ENCODE measurements at regions not wholly inside any gene's neighbourhood (a gene's known extent, or its start where the extent isn't known, plus 50 kb on each side); places are given as distances from the start of the nearest gene placed in this dataset.

DNA sequence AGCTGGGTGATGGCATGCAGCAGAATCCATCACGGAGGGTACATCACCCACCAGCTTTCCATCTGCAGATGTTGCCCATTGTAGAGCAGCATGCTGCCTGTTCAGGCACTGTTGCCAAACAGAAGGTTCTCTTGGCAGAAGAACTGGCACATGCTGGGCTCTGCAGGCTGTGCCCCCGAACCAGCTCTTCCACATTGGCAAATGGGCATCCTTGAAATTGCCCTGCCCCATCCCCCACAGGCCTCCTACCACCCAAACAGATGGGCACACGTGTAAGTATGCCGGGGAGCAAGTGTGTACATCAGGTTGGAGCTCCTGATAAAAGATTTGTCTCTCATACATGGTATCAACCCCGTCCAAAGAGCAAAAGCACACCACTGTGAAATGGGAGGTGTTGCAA, 220.3 kb upstream of the TAS2R1 start:
- DNase-seq (ENCODE audit: low read depth, low spot score) = no peak
- no peak overlapping the region for H3K4me3 ChIP-seq (ENCODE audit: low read depth, low read length)
- TF ChIP-seq, protein P1, sequence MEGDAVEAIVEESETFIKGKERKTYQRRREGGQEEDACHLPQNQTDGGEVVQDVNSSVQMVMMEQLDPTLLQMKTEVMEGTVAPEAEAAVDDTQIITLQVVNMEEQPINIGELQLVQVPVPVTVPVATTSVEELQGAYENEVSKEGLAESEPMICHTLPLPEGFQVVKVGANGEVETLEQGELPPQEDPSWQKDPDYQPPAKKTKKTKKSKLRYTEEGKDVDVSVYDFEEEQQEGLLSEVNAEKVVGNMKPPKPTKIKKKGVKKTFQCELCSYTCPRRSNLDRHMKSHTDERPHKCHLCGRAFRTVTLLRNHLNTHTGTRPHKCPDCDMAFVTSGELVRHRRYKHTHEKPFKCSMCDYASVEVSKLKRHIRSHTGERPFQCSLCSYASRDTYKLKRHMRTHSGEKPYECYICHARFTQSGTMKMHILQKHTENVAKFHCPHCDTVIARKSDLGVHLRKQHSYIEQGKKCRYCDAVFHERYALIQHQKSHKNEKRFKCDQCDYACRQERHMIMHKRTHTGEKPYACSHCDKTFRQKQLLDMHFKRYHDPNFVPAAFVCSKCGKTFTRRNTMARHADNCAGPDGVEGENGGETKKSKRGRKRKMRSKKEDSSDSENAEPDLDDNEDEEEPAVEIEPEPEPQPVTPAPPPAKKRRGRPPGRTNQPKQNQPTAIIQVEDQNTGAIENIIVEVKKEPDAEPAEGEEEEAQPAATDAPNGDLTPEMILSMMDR (IDR thresholded peaks at IDR 0.05; ENCODE audit: low read depth, low read length) = no peak
- in situ Hi-C loops (cut with HindIII; ENCODE audit: low sequenced_read_pairs) = no loop called here

DNA sequence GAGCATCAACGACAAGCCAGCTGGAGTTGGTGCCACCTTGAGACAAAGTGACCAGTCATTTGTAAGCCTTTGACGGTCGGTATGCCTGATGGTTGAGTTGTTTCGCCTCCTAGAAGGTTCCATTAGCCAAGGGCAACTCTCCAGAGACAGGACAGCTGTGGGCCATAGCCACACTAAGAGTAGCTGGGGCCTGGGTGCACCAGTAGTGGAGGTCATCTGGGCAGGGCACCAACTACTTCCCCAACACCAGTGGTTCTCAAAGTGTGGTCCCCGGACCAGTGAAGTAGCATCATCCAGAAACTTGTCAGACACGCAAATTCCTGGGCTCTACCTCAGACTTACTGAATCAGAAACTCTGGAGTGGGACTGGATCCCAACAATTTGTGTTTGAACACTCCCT, 217.5 kb upstream of the TAS2R1 start:
- TF ChIP-seq, protein P1 (IDR thresholded peaks at IDR 0.05; ENCODE audit: low read depth, low read length) = no peak
- in situ Hi-C loops (cut with HindIII; ENCODE audit: low sequenced_read_pairs) = no loop called here
- H3K4me3 ChIP-seq (ENCODE audit: low read depth, low read length) = no peak overlapping the region
- DNase-seq (ENCODE audit: low read depth, low spot score) = no peak

DNA sequence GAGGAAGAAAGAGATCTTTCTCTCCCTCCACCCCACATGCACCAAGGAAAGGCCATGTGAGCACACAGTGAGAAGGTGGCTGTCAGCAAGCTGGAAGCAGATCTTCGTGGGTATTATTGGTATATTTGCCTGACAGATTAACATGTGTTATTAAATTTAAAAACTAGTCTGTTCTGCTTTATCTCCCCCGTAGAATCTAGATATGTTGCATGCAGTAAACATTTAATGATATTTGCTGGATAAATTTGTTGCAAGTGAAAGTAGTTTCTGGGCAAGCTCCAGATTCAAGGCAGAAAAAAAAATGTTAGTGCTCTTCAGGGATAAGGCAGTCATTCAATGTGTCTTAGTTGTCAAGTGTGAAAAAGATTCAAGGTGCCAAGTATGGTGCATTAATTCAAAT, 215.0 kb upstream of the TAS2R1 start:
- DNase-seq (ENCODE audit: low read depth, low spot score) = no peak
- no peak overlapping the region for H3K4me3 ChIP-seq (ENCODE audit: low read depth, low read length)
- in situ Hi-C loops (cut with HindIII; ENCODE audit: low sequenced_read_pairs) = no loop called here
- TF ChIP-seq, protein P1 (IDR thresholded peaks at IDR 0.05; ENCODE audit: low read depth, low read length) = no peak

DNA sequence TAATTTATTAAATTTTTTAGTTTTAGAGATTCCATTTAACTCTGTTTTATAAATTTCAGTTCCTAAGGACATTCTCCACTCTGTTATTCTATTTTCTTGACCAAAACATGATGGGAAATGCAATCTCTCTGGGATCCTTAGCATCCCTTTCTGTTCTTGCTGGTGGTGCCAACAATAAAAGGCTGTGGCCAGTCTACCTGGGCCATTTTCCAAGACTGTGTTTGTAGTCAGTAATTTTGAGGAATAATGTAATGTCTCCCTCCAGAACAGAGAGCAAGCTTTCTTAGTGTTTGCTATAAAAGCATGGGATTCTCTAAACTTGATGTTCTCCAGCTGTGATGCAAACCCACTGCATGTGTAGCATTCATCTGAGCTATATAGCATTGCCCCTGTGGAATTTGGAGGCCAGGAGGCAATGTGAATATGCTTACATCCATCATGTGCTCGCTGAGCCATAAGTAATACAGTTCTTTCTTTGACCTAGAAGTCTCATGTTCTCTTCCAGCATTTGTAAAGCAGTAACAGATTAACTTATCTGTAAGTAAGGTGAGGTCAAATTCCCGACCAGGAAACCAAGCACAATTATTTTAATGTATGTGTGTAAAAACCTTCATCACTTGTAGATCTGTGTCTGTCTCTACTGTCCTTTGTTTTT, 211.5 kb upstream of the TAS2R1 start:
- in situ Hi-C loops (cut with HindIII; ENCODE audit: low sequenced_read_pairs) = no loop called here
- no peak overlapping the region for H3K4me3 ChIP-seq (ENCODE audit: low read depth, low read length)
- DNase-seq (ENCODE audit: low read depth, low spot score) = no peak
- TF ChIP-seq, protein P1 (IDR thresholded peaks at IDR 0.05; ENCODE audit: low read depth, low read length) = no peak

DNA sequence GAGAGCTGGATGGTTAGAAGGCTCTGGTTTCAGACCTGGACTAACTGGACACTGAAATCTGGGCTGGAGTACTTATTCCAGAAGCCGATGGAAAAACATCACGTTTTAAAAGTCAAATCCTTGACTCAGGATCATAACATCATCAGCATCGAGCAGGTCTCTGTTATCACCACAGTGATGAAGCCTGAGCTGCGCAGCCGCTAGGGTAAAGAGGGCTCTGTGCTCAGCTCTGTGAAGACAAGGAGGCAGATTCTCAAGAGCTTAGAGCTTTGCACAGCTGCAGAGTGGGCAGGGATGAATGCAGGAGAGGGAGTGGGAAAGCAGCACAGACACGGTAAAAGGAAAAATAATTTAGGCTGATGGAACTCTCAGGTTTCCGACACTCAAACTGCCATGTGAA, 208.8 kb upstream of the TAS2R1 start:
- in situ Hi-C loops (cut with HindIII; ENCODE audit: low sequenced_read_pairs) = no loop called here
- TF ChIP-seq, protein P1 (IDR thresholded peaks at IDR 0.05; ENCODE audit: low read depth, low read length) = no peak
- DNase-seq (ENCODE audit: low read depth, low spot score) = no peak
- no peak overlapping the region for H3K4me3 ChIP-seq (ENCODE audit: low read depth, low read length)

DNA sequence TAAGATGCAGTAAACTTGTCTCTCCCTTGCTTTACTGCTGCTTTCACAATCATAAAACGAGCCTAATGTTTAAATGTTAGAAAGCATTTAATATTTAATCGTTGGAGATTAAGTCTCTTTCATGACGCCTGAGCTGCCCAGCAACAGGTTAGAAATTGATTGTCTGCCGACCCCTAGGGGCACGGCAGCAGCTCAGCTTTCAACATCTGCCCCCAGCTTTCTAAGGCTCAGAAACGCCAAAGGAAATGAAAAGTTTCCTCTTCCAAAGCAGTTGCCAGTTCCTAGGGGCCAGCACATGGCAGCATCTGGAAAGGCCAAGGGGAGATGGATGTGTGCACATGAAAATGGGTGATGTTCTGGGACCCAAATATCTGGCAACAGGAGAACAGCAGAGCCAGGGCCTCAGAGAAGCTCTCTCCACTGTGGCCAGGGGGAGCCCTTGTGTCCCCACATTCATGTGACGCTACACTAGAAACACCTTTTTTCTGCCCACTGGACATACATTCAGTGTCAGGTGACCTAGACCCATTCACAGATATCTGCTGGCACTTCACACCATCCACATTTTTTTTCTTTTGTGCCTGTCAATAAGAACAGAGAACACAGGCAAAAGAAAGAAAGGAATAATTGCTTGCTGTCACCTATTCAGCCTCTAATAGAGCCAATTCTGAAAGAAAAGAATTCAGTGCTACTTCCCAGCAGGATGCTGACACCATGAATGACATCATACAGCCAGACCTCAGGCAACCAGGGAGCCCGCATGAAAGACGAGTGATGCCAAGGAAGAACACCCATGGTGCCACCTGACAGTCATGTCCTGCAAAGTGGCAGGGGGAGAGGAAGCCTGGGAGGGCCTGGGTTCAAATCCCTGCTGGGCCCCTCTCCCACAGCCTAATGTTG, 205.0 kb upstream of the TAS2R1 start:
- DNase-seq (ENCODE audit: low read depth, low spot score) = no peak
- TF ChIP-seq, protein P1 (IDR thresholded peaks at IDR 0.05; ENCODE audit: low read depth, low read length) = peak; percentile 13
- no peak overlapping the region for H3K4me3 ChIP-seq (ENCODE audit: low read depth, low read length)
- in situ Hi-C loops (cut with HindIII; ENCODE audit: low sequenced_read_pairs) = no loop called here

All from astrocyte of the spinal cord (primary cell).